ENCODE measurements at regions not wholly inside any gene's neighbourhood (a gene's known extent, or its start where the extent isn't known, plus 50 kb on each side); places are given as distances from the start of the nearest gene placed in this dataset.

DNA sequence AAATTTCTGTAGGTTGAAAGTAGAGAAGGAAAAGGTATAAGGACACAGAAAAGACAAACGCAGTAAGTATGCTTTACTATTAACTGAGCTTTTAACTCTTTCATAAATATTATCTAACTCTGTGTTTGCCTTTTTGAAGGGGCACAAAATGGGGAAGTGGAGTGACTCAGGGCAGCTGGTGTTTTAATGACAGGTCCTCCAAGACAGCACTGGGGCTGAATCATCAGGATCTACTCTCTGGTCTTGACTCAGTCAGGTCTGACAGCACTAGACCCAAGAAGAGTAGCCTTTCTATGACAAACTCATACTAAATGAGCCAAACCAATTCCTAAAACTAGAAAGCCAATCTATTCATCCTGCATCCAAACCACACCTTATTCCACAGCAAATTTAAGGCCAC is 102.2 kb downstream of the APTX start:
- BruUV-seq (replicated peaks) = no TSS peak
- Histone ChIP-seq H3K4me3 (ENCODE audit: low read depth in 2 of 2, low read length in 2 of 2) (no peak overlapping the region), H3K36me3 (ENCODE audit: control insufficient read depth, insufficient read depth, low read length) (no peaks in the 10 kb centered on the region), H3K27ac (ENCODE audit: low read length) (no peak overlapping the region), H3K4me1 (ENCODE audit: control insufficient read depth, insufficient read depth, low read length) (no peaks in the 10 kb centered on the region), H3K27me3 (ENCODE audit: control insufficient read depth, insufficient read depth, low read length) (no peaks in the 10 kb centered on the region), H3K9me3 (ENCODE audit: control insufficient read depth, insufficient read depth, low read depth, low read length) (no peaks in the 10 kb centered on the region)
- no peak for DNase-seq (ENCODE audit: low read depth, low spot score)
- intact Hi-C loops (cut with micrococcal nuclease; ENCODE audit: unreplicated experiment) = no loop called here
- no peak for ATAC-seq
- TF ChIP-seq, protein P1, sequence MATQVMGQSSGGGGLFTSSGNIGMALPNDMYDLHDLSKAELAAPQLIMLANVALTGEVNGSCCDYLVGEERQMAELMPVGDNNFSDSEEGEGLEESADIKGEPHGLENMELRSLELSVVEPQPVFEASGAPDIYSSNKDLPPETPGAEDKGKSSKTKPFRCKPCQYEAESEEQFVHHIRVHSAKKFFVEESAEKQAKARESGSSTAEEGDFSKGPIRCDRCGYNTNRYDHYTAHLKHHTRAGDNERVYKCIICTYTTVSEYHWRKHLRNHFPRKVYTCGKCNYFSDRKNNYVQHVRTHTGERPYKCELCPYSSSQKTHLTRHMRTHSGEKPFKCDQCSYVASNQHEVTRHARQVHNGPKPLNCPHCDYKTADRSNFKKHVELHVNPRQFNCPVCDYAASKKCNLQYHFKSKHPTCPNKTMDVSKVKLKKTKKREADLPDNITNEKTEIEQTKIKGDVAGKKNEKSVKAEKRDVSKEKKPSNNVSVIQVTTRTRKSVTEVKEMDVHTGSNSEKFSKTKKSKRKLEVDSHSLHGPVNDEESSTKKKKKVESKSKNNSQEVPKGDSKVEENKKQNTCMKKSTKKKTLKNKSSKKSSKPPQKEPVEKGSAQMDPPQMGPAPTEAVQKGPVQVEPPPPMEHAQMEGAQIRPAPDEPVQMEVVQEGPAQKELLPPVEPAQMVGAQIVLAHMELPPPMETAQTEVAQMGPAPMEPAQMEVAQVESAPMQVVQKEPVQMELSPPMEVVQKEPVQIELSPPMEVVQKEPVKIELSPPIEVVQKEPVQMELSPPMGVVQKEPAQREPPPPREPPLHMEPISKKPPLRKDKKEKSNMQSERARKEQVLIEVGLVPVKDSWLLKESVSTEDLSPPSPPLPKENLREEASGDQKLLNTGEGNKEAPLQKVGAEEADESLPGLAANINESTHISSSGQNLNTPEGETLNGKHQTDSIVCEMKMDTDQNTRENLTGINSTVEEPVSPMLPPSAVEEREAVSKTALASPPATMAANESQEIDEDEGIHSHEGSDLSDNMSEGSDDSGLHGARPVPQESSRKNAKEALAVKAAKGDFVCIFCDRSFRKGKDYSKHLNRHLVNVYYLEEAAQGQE (IDR thresholded peaks at IDR 0.05; ENCODE audit: insufficient read depth in 1 of 2, low read depth in 2 of 2, low read length in 1 of 2) = no peak
- no peak for TF ChIP-seq POLR2AphosphoS5 (IDR thresholded peaks at IDR 0.05; ENCODE audit: low read depth, low read length)
- TF ChIP-seq, protein P2, sequence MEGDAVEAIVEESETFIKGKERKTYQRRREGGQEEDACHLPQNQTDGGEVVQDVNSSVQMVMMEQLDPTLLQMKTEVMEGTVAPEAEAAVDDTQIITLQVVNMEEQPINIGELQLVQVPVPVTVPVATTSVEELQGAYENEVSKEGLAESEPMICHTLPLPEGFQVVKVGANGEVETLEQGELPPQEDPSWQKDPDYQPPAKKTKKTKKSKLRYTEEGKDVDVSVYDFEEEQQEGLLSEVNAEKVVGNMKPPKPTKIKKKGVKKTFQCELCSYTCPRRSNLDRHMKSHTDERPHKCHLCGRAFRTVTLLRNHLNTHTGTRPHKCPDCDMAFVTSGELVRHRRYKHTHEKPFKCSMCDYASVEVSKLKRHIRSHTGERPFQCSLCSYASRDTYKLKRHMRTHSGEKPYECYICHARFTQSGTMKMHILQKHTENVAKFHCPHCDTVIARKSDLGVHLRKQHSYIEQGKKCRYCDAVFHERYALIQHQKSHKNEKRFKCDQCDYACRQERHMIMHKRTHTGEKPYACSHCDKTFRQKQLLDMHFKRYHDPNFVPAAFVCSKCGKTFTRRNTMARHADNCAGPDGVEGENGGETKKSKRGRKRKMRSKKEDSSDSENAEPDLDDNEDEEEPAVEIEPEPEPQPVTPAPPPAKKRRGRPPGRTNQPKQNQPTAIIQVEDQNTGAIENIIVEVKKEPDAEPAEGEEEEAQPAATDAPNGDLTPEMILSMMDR (IDR thresholded peaks at IDR 0.05) = no peak
- no peak for TF ChIP-seq SIN3A (IDR thresholded peaks at IDR 0.05; ENCODE audit: borderline replicate concordance, insufficient read depth, low read depth, low read length)
- no peak for TF ChIP-seq TCF7L2 (IDR thresholded peaks at IDR 0.05; ENCODE audit: low read depth, low read length)
- in situ Hi-C loops (cut with HindIII; ENCODE audit: low pct_unique_long_range_greater_than_20kb, low sequenced_read_pairs) = no loop called here
- ChIA-PET CTCF (no interaction called here), POLR2A (no interaction called here)

DNA sequence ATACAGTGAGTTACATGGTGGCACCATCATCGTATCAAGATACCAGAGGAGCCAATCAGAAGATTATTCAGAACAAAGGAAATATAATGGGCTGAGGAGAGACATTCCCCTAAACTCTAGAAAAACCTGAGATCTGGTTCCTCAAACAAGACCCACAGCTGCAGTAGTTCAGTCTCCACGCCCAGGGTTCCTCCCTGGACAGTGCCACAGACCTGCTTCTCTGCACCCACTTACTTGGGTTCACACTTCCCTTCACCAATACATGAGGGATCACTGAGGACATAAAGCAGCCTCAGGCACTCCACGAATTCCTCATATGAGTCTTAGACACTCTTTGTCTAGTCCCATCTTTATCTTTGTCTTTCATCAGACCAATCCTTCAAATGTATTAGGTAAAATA is 101.7 kb downstream of the APTX start:
- CTCF ChIA-PET = no interaction called here
- ATAC-seq (no peak), DNase-seq (ENCODE audit: low read depth, low spot score) (no peak)
- POLR2A ChIA-PET = no interaction called here
- Histone ChIP-seq H3K27ac (ENCODE audit: low read length) (no peak overlapping the region), H3K4me3 (ENCODE audit: low read depth in 2 of 2, low read length in 2 of 2) (no peak overlapping the region), H3K36me3 (ENCODE audit: control insufficient read depth, insufficient read depth, low read length) (no peaks in the 10 kb centered on the region), H3K4me1 (ENCODE audit: control insufficient read depth, insufficient read depth, low read length) (no peaks in the 10 kb centered on the region), H3K27me3 (ENCODE audit: control insufficient read depth, insufficient read depth, low read length) (no peaks in the 10 kb centered on the region), H3K9me3 (ENCODE audit: control insufficient read depth, insufficient read depth, low read depth, low read length) (no peaks in the 10 kb centered on the region)
- TF ChIP-seq SIN3A (IDR thresholded peaks at IDR 0.05; ENCODE audit: borderline replicate concordance, insufficient read depth, low read depth, low read length) = no peak
- TF ChIP-seq, protein P2 (IDR thresholded peaks at IDR 0.05) = no peak
- TF ChIP-seq TCF7L2 (IDR thresholded peaks at IDR 0.05; ENCODE audit: low read depth, low read length) = no peak
- TF ChIP-seq POLR2AphosphoS5 (IDR thresholded peaks at IDR 0.05; ENCODE audit: low read depth, low read length) = no peak
- TF ChIP-seq, protein P1 (IDR thresholded peaks at IDR 0.05; ENCODE audit: insufficient read depth in 1 of 2, low read depth in 2 of 2, low read length in 1 of 2) = no peak
- in situ Hi-C loops (cut with HindIII; ENCODE audit: low pct_unique_long_range_greater_than_20kb, low sequenced_read_pairs) (no loop called here), intact Hi-C loops (cut with micrococcal nuclease; ENCODE audit: unreplicated experiment) (loop anchor here (5.0 kb wide), 1 partner anchor 38 kb away; no protein-coding TSS in a partner anchor)
- no TSS peak for BruUV-seq (replicated peaks)

Data from Panc1 (cell line).